ENCODE measurements at regions not wholly inside any gene's neighbourhood (a gene's known extent, or its start where the extent isn't known, plus 50 kb on each side); places are given as distances from the start of the nearest gene placed in this dataset.

DNA sequence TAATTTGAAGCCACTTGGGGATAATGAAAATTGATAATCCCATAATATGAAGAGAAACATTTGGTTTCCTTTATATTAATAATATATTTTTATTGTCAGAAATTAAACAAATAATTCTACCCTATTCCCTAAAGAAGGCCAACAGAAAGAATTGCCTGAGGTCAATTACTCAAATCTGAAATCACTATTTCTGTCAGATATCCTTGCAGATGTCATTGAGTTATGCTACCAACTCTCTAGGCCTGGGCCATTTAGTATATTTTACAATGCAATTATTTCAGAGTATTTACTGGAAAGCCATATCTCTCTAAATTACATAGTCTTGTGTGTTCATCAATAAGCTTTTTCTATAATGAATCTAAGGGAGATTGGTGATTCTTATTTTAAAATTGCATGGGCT lies 498.1 kb downstream of the KIF20B start:
- H4K20me1 ChIP-seq (ENCODE audit: low read length): no peaks in the 10 kb centered on the region
- no peak overlapping the region for H3K9ac ChIP-seq (ENCODE audit: low read length)
- intact Hi-C loops (cut with micrococcal nuclease): no loop called here
- no TSS peak for BruUV-seq (replicated peaks)
- no peaks in the 10 kb centered on the region for H3K9me3 ChIP-seq (ENCODE audit: low read length)
- ATAC-seq (no peak), DNase-seq (no peak)
- ChIA-PET CTCF (no interaction called here), POLR2A (ENCODE audit: unreplicated experiment) (interaction anchor here (0.5 kb wide), 1 partner anchor 108 kb away, joined by 4 read pairs; no protein-coding TSS in a partner anchor)
- no peaks in the 10 kb centered on the region for H3K79me2 ChIP-seq (ENCODE audit: low read length)
- H3F3A ChIP-seq (ENCODE audit: low read length, unreplicated experiment): no peaks in the 10 kb centered on the region
- H2AFZ ChIP-seq (ENCODE audit: low read length): no peak overlapping the region
- H3K4me3 ChIP-seq (ENCODE audit: low read length): no peak overlapping the region
- no peak overlapping the region for H3K27ac ChIP-seq (ENCODE audit: low read length)
- no peaks in the 10 kb centered on the region for H3K27me3 ChIP-seq (ENCODE audit: low read length)
- peaks cover 17% of the 10 kb centered on the region for H3K4me1 ChIP-seq (ENCODE audit: insufficient read depth, low read length)
- TF ChIP-seq EZH2phosphoT487 (IDR thresholded peaks at IDR 0.05; ENCODE audit: borderline replicate concordance, low read length): no peak
- TF ChIP-seq CTCF (conservative IDR thresholded peaks at IDR 0.05; ENCODE audit: low read depth, low read length): no peak
- TF ChIP-seq EZH2 (IDR thresholded peaks at IDR 0.05; ENCODE audit: low read length, unreplicated experiment): no peak
- H3K9me2 ChIP-seq (replicated peaks; ENCODE audit: low read length): no peaks in the 10 kb centered on the region
- H3K36me3 ChIP-seq (ENCODE audit: low read depth, low read length): no peaks in the 10 kb centered on the region
- H3K4me2 ChIP-seq (ENCODE audit: low read length): no peak overlapping the region

- H3K9me2 ChIP-seq (replicated peaks; ENCODE audit: low read length): no peaks in the 10 kb centered on the region
- POLR2A ChIA-PET (ENCODE audit: unreplicated experiment): interaction anchor here (0.6 kb wide), 1 partner anchor 646 kb away, joined by 3 read pairs; no protein-coding TSS in a partner anchor
- H4K20me1 ChIP-seq (ENCODE audit: low read length): no peaks in the 10 kb centered on the region
- intact Hi-C loops (cut with micrococcal nuclease): no loop called here
- BruUV-seq (replicated peaks): no TSS peak
- peaks cover 22% of the 10 kb centered on the region for H3K4me1 ChIP-seq (ENCODE audit: insufficient read depth, low read length)
- H2AFZ ChIP-seq (ENCODE audit: low read length): no peak overlapping the region
- peak overlapping the region; percentile 80 for H3K27ac ChIP-seq (ENCODE audit: low read length)
- DNase-seq (peak; percentile 51), ATAC-seq (peak; percentile 65)
- no peaks in the 10 kb centered on the region for H3K9me3 ChIP-seq (ENCODE audit: low read length)
- no peak for TF ChIP-seq EZH2phosphoT487 (IDR thresholded peaks at IDR 0.05; ENCODE audit: borderline replicate concordance, low read length)
- TF ChIP-seq CTCF (conservative IDR thresholded peaks at IDR 0.05; ENCODE audit: low read depth, low read length): no peak
- TF ChIP-seq EZH2 (IDR thresholded peaks at IDR 0.05; ENCODE audit: low read length, unreplicated experiment): no peak
- no peaks in the 10 kb centered on the region for H3K27me3 ChIP-seq (ENCODE audit: low read length)
- no peaks in the 10 kb centered on the region for H3K79me2 ChIP-seq (ENCODE audit: low read length)
- H3K4me2 ChIP-seq (ENCODE audit: low read length): peak overlapping the region; percentile 49
- no peak overlapping the region for H3K4me3 ChIP-seq (ENCODE audit: low read length)
- no peaks in the 10 kb centered on the region for H3F3A ChIP-seq (ENCODE audit: low read length, unreplicated experiment)
- no peaks in the 10 kb centered on the region for H3K36me3 ChIP-seq (ENCODE audit: low read depth, low read length)
- no peak overlapping the region for H3K9ac ChIP-seq (ENCODE audit: low read length)
- CTCF ChIA-PET: no interaction called here
Measured at GRCh38 chr10:90204131-90204955, 503.0 kb downstream of the KIF20B start.

- Histone ChIP-seq H3K27me3 (ENCODE audit: low read length) (no peaks in the 10 kb centered on the region), H4K20me1 (ENCODE audit: low read length) (no peaks in the 10 kb centered on the region), H3K9me2 (replicated peaks; ENCODE audit: low read length) (no peaks in the 10 kb centered on the region), H3K4me3 (ENCODE audit: low read length) (no peak overlapping the region), H2AFZ (ENCODE audit: low read length) (no peak overlapping the region), H3K36me3 (ENCODE audit: low read depth, low read length) (no peaks in the 10 kb centered on the region), H3K4me1 (ENCODE audit: insufficient read depth, low read length) (peaks cover 22% of the 10 kb centered on the region), H3F3A (ENCODE audit: low read length, unreplicated experiment) (no peaks in the 10 kb centered on the region), H3K79me2 (ENCODE audit: low read length) (no peaks in the 10 kb centered on the region), H3K4me2 (ENCODE audit: low read length) (peak overlapping the region; percentile 49), H3K9me3 (ENCODE audit: low read length) (no peaks in the 10 kb centered on the region), H3K27ac (ENCODE audit: low read length) (peak overlapping the region; percentile 80), H3K9ac (ENCODE audit: low read length) (no peak overlapping the region)
- no TSS peak for BruUV-seq (replicated peaks)
- ATAC-seq: peak; percentile 89
- ChIA-PET POLR2A (ENCODE audit: unreplicated experiment) (no interaction called here), CTCF (no interaction called here)
- no peak for TF ChIP-seq EZH2 (IDR thresholded peaks at IDR 0.05; ENCODE audit: low read length, unreplicated experiment)
- TF ChIP-seq CTCF (conservative IDR thresholded peaks at IDR 0.05; ENCODE audit: low read depth, low read length): no peak
- no peak for TF ChIP-seq EZH2phosphoT487 (IDR thresholded peaks at IDR 0.05; ENCODE audit: borderline replicate concordance, low read length)
- intact Hi-C loops (cut with micrococcal nuclease): no loop called here
- peak; percentile 80 for DNase-seq
Measured at GRCh38 chr10:90204956-90205314, 503.5 kb downstream of the KIF20B start.
